ENCODE measurements at regions not wholly inside any gene's neighbourhood (a gene's known extent, or its start where the extent isn't known, plus 50 kb on each side); places are given as distances from the start of the nearest gene placed in this dataset.

- WGBS, 2 experiments (ENCODE audit: insufficient coverage in 1 of 2, insufficient read length in 1 of 2), result 80 to 95% methylated on average over 1 to 3 of the region's 3 CpGs
- Mint-ChIP-seq H3K36me3 (ENCODE audit: low read depth) (no peaks in the 10 kb centered on the region), H3K4me1 (peaks cover 9% of the 10 kb centered on the region), H3K27me3 (ENCODE audit: insufficient read depth) (no peaks in the 10 kb centered on the region), H3K4me3 (no peak overlapping the region), H3K27ac (no peak overlapping the region), H3K9me3 (no peaks in the 10 kb centered on the region)
- H3K36me3 ChIP-seq (ENCODE audit: control insufficient read depth, insufficient read depth, low read length), result no peaks in the 10 kb centered on the region
- H3K27ac ChIP-seq (ENCODE audit: low read depth, low read length), result no peak overlapping the region
- H3K27me3 ChIP-seq (ENCODE audit: control insufficient read depth, insufficient read depth, low read length, poor library complexity, severe bottlenecking), result no peaks in the 10 kb centered on the region
- TF ChIP-seq CTCF (conservative IDR thresholded peaks at IDR 0.05), result no peak
- no peak for DNase-seq
- H3K4me3 ChIP-seq (ENCODE audit: low read length), result no peak overlapping the region
- H3K4me1 ChIP-seq (ENCODE audit: control insufficient read depth, insufficient read depth, low read length), result no peaks in the 10 kb centered on the region
- H3K9ac ChIP-seq (ENCODE audit: extremely low read depth, low read length, poor library complexity, severe bottlenecking), result no peak overlapping the region
- H3K9me3 ChIP-seq (ENCODE audit: control insufficient read depth, low read length), result no peaks in the 10 kb centered on the region
Observed at GRCh38 chr10:6726924-6727323, 146.8 kb upstream of the PRKCQ start.

- Histone ChIP-seq H3K36me3 (ENCODE audit: control insufficient read depth, insufficient read depth, low read length) (no peaks in the 10 kb centered on the region), H3K27me3 (ENCODE audit: control insufficient read depth, insufficient read depth, low read length, poor library complexity, severe bottlenecking) (no peaks in the 10 kb centered on the region), H3K4me1 (ENCODE audit: control insufficient read depth, insufficient read depth, low read length) (no peaks in the 10 kb centered on the region), H3K9me3 (ENCODE audit: control insufficient read depth, low read length) (no peaks in the 10 kb centered on the region), H3K9ac (ENCODE audit: extremely low read depth, low read length, poor library complexity, severe bottlenecking) (no peak overlapping the region), H3K27ac (ENCODE audit: low read depth, low read length) (no peak overlapping the region), H3K4me3 (ENCODE audit: low read length) (no peak overlapping the region)
- Mint-ChIP-seq H3K9me3 (peaks cover 2% of the 10 kb centered on the region), H3K27ac (peak overlapping the region; percentile 11), H3K36me3 (ENCODE audit: low read depth) (no peaks in the 10 kb centered on the region), H3K27me3 (ENCODE audit: insufficient read depth) (no peaks in the 10 kb centered on the region), H3K4me3 (no peak overlapping the region), H3K4me1 (peaks cover 16% of the 10 kb centered on the region)
- DNase-seq, result no peak
- 86% methylated on average over 1 of the region's 1 CpG; no CpG with 5 or more reads in 1 of the 2 experiments for WGBS, 2 experiments (ENCODE audit: insufficient coverage in 1 of 2, insufficient read length in 1 of 2)
- no peak for TF ChIP-seq CTCF (conservative IDR thresholded peaks at IDR 0.05)
Observed at GRCh38 chr10:6722616-6723004, 142.5 kb upstream of the PRKCQ start.

GRCh38 chr10:6721964-6722615 is 142.0 kb upstream of the PRKCQ start:
- Mint-ChIP-seq H3K27me3 (ENCODE audit: insufficient read depth) (no peaks in the 10 kb centered on the region), H3K4me3 (no peak overlapping the region), H3K27ac (peak overlapping the region; percentile 11), H3K36me3 (ENCODE audit: low read depth) (no peaks in the 10 kb centered on the region), H3K9me3 (peaks cover 2% of the 10 kb centered on the region), H3K4me1 (peaks cover 16% of the 10 kb centered on the region)
- DNase-seq, result no peak
- Histone ChIP-seq H3K4me3 (ENCODE audit: low read length) (no peak overlapping the region), H3K4me1 (ENCODE audit: control insufficient read depth, insufficient read depth, low read length) (no peaks in the 10 kb centered on the region), H3K9ac (ENCODE audit: extremely low read depth, low read length, poor library complexity, severe bottlenecking) (no peak overlapping the region), H3K27me3 (ENCODE audit: control insufficient read depth, insufficient read depth, low read length, poor library complexity, severe bottlenecking) (no peaks in the 10 kb centered on the region), H3K36me3 (ENCODE audit: control insufficient read depth, insufficient read depth, low read length) (no peaks in the 10 kb centered on the region), H3K27ac (ENCODE audit: low read depth, low read length) (no peak overlapping the region), H3K9me3 (ENCODE audit: control insufficient read depth, low read length) (no peaks in the 10 kb centered on the region)
- 75 to 76% methylated on average over 9 to 11 of the region's 11 CpGs for WGBS, 2 experiments (ENCODE audit: insufficient coverage in 1 of 2, insufficient read length in 1 of 2)
- no peak for TF ChIP-seq CTCF (conservative IDR thresholded peaks at IDR 0.05)

Data from endodermal cell (in vitro differentiated cells).